GM12891 (cell line): ENCODE measurements at regions not wholly inside any gene's neighbourhood (a gene's known extent, or its start where the extent isn't known, plus 50 kb on each side); places are given as distances from the start of the nearest gene placed in this dataset.

Source experiments
- DNase-seq: peaks from one replicate; pipeline ENCODE4 v3.0.0; 2011; ENCODE audit warnings: low spot score; ENCODE audit not compliant: insufficient read length
- FAIRE-seq: peaks from 2 replicates; lab custom pipeline; 2011; peaks lifted over from hg19 to GRCh38; lab: Jason Lieb, UNC
- PAX5 ChIP-seq: IDR thresholded peaks from 2 replicates; pipeline ENCODE4 v1.6.1; 2011; ENCODE audit warnings: low read length, moderate library complexity, mild to moderate bottlenecking; ENCODE audit not compliant: insufficient read depth, severe bottlenecking
- POLR2A ChIP-seq: IDR thresholded peaks from 2 replicates; pipeline ENCODE4 v1.6.1; 2011; ENCODE audit warnings: low read depth, low read length, control low read depth
- POLR2AphosphoS5 ChIP-seq: IDR thresholded peaks from 2 replicates; pipeline ENCODE4 v1.6.1; 2011; ENCODE audit warnings: low read depth, low read length, control low read depth
- POU2F2 ChIP-seq: IDR thresholded peaks from 2 replicates; pipeline ENCODE4 v1.6.1; 2011; ENCODE audit warnings: low read depth, mild to moderate bottlenecking, control low read depth, low read length, moderate library complexity
- SPI1 ChIP-seq: IDR thresholded peaks from 2 replicates; pipeline ENCODE4 v1.6.1; 2011; ENCODE audit warnings: low read depth, low read length, control low read depth
- TAF1 ChIP-seq: IDR thresholded peaks from 2 replicates; pipeline ENCODE4 v1.6.1; 2011; ENCODE audit warnings: low read depth, low read length, control low read depth

DNA sequence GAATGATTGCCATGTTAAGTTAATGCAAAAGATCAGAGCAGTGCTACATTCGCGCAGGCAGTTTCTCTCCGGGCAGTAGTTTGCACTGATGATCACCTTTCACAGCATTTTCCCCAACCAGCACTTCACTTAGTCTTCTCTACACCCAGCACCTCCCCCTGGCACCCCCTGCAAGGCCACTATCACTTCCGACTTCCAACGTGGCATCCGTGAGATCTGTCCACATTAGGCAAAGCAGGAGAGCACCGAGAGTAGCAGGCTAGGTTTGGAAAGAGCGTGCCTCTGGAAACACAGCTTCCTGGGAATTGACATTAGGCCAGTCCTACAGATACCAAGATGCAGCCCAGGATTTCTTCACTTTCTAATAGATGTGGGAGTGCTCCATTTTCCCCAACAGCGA lies 180.2 kb upstream of the CDIN1 start:
- no peak for DNase-seq
- no peak for FAIRE-seq
- TF ChIP-seq TAF1 (no peak), POLR2A (no peak), SPI1 (no peak)

DNA sequence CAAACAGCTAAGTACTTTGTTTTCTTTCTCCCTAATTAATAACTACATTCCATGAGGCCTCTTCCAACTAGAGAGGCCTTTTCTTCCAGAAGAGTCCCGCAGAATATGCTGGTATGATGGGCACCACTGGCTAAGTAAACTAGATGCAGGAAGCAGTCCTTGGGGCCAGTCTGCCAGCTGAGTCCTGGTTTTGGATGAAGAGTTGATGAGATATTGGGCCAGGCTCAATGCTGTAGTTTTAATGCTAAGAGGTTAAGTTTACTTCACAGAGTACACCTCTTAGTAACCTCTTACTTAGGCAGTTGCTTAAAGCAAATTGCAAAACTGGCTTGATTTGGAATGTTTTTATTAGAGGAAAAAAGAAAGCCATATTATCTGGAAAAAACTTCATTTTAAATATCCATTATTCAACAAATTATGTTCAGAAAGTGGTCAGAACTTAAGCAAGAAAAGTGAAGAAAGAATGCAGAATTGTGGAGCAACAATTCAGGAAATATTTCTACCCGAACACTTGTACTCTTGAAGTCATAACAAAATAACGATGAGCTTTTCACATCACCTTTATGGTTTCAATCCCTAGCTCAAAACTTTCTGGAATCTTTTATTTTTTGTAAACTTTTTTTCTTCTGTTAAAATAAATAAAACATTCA lies 178.4 kb upstream of the CDIN1 start:
- TF ChIP-seq POU2F2 (no peak), SPI1 (no peak), TAF1 (no peak), POLR2AphosphoS5 (no peak), POLR2A (no peak), PAX5 (no peak)

DNA sequence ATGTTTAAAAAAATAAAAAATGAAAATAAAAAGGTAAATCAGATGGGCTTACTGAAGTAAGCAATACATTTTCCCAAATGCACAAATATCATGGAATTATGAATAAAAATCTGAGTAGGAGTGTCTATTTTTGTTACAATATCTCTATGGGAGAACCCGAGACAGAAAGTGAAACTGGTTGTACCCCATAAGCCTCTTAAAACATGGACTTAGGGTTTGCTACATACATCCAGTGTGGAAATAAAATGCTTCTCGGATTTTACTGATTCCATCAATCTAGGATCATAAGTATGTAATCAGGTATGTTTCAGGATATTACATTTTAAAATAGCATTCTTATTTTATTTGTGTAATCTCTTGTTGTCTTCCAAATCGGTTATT lies 177.8 kb upstream of the CDIN1 start:
- TF ChIP-seq SPI1 = no peak
- TF ChIP-seq TAF1 = no peak
- no peak for TF ChIP-seq PAX5
- no peak for TF ChIP-seq POLR2AphosphoS5
- no peak for TF ChIP-seq POLR2A
- TF ChIP-seq POU2F2 = no peak
- FAIRE-seq (no peak), DNase-seq (no peak)

More for the DNA sequence above, 178.4 kb upstream of the CDIN1 start:
- DNase-seq (no peak), FAIRE-seq (no peak)

DNA sequence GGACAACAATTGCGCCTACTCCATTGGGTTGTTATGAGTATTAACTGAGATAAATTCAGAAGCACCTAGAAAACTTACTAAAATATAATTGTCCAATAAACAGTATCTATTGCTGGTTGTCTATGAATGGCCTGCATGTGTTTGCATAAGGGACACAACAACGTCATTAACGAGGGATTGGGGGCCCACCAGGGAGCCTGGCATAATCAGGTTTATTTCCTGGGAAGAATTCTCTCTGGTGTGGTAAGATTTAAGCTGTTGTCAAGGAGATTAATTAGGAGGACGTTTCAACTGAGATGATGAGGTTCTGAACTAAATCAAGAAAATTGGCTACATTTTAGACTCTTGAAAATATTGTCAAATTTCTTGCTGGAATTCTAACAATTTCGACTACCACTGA lies 176.1 kb upstream of the CDIN1 start:
- TF ChIP-seq POU2F2 = no peak
- TF ChIP-seq SPI1 = no peak
- TF ChIP-seq POLR2A = no peak
- no peak for TF ChIP-seq PAX5
- no peak for TF ChIP-seq POLR2AphosphoS5
- no peak for TF ChIP-seq TAF1
- DNase-seq (no peak), FAIRE-seq (no peak)

DNA sequence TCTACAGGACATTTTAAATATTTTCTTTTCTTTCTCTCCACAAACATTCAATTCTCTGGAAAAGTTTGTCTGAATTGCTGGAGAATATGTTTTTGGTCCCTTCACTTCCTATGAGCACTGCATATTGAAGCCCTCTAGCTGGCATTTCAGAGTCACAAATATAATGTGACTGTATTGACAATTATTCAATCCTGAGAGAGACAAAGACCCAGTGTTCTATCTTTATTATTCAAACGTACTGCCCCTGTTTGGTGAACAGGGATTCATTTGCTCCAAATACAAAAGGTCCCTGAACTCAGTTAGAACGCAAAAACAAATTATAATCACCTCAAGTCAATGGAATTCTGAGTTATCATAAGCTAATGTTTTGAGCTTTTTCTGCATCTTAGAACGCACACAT lies 173.1 kb upstream of the CDIN1 start:
- DNase-seq = no peak
- no peak for TF ChIP-seq PAX5
- no peak for TF ChIP-seq TAF1
- no peak for TF ChIP-seq POLR2A
- TF ChIP-seq SPI1 = no peak
- no peak for TF ChIP-seq POLR2AphosphoS5
- TF ChIP-seq POU2F2 = no peak
- no peak for FAIRE-seq

DNA sequence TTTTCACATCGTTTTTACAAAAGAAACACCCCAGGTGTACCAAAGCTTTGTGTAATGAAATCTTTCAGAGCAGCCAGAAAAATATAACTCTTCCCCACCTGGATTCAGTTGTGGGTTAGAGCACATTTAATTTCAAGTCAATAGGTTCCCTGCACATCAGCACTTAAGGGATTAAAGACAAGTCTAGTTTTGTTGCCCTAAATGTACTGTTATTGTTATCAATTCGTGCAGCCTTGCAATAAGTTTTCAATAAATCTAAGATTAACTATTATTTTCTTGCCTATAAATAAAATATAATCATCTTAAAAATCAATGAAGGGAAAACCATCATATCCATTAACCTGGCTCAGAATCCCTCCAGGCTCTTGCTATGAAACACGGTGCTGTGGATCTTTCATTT lies 172.5 kb upstream of the CDIN1 start:
- FAIRE-seq (no peak), DNase-seq (no peak)
- no peak for TF ChIP-seq POLR2A

DNA sequence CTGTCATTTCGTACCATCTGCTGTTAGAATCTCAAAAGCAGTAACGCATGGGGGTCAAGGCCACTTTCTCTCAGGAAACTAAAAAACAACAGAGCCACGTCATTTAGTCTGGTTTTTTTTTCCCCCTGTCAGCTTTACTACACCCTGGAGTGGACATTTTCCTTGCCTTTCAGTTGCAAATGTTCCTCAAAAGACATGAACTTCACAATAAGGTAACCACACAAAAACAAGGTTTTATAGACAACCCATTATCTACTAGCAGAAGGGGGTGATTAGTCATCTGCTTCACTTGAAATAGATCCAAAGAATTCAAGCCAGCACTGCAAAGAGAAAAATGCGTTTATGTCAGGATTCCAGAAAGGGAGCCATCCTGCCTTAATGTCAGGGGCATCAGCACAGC lies 171.8 kb upstream of the CDIN1 start:
- FAIRE-seq (no peak), DNase-seq (no peak)

DNA sequence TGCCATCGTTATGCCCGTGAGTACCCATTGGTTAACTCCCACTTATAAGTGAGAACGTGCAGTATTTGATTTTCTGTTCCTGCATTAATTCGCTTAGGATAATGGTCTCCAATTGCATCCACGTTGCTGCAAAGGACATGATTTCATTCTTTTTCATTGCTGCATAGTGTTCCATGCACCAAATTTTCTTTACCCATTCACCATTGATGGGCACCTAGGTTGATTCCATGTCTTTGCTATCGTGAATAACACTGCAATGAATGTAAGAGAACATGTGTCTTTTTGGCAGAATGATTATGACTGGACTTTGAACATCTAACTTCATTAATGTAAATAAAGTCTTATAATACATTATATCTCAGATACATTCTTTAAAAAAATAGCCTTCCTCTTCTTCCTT lies 169.6 kb upstream of the CDIN1 start:
- no peak for DNase-seq
- FAIRE-seq = no peak
- TF ChIP-seq TAF1 (no peak), SPI1 (no peak), POU2F2 (no peak), POLR2AphosphoS5 (no peak), POLR2A (no peak), PAX5 (no peak)

More for the DNA sequence above, 171.8 kb upstream of the CDIN1 start:
- TF ChIP-seq SPI1 (no peak), TAF1 (no peak), POLR2AphosphoS5 (no peak), POLR2A (no peak), PAX5 (no peak), POU2F2 (no peak)

DNA sequence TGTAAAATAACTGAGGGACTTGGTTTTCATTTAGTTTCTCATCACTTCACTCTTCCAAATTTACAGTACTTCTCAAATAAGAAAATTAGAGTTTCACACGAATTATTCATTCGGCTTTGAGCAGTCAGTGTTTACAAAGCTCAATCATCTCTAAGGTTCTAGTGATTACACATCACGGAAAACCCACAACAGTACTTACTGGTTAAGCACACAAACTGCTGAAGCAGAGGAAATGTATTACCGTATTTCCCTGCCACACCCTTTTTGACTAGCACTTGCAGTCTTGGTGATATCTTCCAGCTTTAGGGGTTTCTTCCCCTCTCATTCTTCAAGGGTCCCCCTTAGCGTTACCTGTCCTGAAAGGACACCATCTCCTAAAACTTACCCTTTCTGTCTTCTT lies 164.8 kb upstream of the CDIN1 start:
- FAIRE-seq (no peak), DNase-seq (no peak)
- TF ChIP-seq PAX5 (no peak), TAF1 (no peak), SPI1 (no peak), POLR2A (no peak), POU2F2 (no peak)

DNA sequence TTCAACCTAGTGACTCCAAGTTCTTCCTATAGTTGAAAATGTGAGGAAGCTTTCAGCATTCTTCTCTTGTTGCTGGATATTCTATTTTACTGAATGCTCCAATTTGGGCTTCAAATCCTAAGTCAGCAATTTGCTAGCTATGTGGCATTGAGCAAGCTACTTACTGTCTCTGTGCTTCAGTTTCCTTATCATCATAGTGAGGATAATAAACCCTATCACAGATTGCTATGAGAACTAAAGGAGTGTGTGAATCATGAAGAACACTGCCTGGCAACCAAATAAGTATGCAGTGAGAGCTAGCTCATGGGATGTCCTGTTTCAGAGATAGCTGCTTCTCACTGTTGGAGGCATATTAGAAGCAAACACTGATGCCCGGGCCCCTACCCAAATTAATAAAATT lies 163.8 kb upstream of the CDIN1 start:
- TF ChIP-seq SPI1 (no peak), POLR2A (no peak), POLR2AphosphoS5 (no peak), PAX5 (no peak), TAF1 (no peak), POU2F2 (no peak)
- DNase-seq = no peak
- FAIRE-seq = no peak
